H1 (cell line): ENCODE measurements at regions not wholly inside any gene's neighbourhood (a gene's known extent, or its start where the extent isn't known, plus 50 kb on each side); places are given as distances from the start of the nearest gene placed in this dataset.

Experiments
- ASH2L ChIP-seq: fragments of 200-600, 300-600 bp; sonication (generic); IDR thresholded peaks from one replicate; pipeline ENCODE4 v1.7.1; 2017; ENCODE audit warnings: low read length
- EGR1 ChIP-seq: IDR thresholded peaks from 2 replicates; pipeline ENCODE4 v1.6.1; 2011; ENCODE audit warnings: low read depth, low read length, borderline replicate concordance
- POLR2AphosphoS5 ChIP-seq: IDR thresholded peaks from 2 replicates; pipeline ENCODE4 v1.6.1; 2011; ENCODE audit warnings: low read depth, low read length
- SAP30 ChIP-seq: fragments of 300-600 bp; sonication (generic); IDR thresholded peaks from 2 replicates; pipeline ENCODE4 v1.7.1; 2012; ENCODE audit warnings: low read length, moderate library complexity, mild to moderate bottlenecking, inconsistent platforms; ENCODE audit not compliant: insufficient read depth, insufficient replicate concordance
- TF ChIP-seq, protein P1 (sequence below): fragments of 300-600 bp; sonication (generic); IDR thresholded peaks from 2 replicates; pipeline ENCODE4 v1.7.1; 2012; ENCODE audit warnings: low read length, moderate library complexity, mild to moderate bottlenecking, inconsistent platforms; ENCODE audit not compliant: insufficient replicate concordance

DNA sequence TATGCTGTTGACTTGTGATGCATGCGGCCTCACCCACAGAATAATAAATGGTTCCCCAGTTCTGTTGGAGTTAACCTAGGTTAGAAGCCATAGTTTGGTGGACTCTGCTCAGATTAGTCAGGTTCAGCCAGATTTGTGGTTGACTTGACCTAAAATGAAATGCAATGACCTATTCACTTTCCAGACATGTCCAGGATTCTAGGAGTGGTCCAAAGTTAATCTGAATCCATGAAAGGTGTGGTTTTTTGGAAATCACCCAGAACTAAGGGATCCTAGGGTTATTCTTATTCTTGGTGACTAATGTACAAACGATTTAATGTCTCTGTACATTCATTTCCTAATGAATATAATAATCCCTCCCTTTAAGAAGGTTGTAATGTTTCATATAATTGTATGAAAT lies 88.9 kb upstream of the RBBP8 start (continued):
- TF ChIP-seq, protein P1, sequence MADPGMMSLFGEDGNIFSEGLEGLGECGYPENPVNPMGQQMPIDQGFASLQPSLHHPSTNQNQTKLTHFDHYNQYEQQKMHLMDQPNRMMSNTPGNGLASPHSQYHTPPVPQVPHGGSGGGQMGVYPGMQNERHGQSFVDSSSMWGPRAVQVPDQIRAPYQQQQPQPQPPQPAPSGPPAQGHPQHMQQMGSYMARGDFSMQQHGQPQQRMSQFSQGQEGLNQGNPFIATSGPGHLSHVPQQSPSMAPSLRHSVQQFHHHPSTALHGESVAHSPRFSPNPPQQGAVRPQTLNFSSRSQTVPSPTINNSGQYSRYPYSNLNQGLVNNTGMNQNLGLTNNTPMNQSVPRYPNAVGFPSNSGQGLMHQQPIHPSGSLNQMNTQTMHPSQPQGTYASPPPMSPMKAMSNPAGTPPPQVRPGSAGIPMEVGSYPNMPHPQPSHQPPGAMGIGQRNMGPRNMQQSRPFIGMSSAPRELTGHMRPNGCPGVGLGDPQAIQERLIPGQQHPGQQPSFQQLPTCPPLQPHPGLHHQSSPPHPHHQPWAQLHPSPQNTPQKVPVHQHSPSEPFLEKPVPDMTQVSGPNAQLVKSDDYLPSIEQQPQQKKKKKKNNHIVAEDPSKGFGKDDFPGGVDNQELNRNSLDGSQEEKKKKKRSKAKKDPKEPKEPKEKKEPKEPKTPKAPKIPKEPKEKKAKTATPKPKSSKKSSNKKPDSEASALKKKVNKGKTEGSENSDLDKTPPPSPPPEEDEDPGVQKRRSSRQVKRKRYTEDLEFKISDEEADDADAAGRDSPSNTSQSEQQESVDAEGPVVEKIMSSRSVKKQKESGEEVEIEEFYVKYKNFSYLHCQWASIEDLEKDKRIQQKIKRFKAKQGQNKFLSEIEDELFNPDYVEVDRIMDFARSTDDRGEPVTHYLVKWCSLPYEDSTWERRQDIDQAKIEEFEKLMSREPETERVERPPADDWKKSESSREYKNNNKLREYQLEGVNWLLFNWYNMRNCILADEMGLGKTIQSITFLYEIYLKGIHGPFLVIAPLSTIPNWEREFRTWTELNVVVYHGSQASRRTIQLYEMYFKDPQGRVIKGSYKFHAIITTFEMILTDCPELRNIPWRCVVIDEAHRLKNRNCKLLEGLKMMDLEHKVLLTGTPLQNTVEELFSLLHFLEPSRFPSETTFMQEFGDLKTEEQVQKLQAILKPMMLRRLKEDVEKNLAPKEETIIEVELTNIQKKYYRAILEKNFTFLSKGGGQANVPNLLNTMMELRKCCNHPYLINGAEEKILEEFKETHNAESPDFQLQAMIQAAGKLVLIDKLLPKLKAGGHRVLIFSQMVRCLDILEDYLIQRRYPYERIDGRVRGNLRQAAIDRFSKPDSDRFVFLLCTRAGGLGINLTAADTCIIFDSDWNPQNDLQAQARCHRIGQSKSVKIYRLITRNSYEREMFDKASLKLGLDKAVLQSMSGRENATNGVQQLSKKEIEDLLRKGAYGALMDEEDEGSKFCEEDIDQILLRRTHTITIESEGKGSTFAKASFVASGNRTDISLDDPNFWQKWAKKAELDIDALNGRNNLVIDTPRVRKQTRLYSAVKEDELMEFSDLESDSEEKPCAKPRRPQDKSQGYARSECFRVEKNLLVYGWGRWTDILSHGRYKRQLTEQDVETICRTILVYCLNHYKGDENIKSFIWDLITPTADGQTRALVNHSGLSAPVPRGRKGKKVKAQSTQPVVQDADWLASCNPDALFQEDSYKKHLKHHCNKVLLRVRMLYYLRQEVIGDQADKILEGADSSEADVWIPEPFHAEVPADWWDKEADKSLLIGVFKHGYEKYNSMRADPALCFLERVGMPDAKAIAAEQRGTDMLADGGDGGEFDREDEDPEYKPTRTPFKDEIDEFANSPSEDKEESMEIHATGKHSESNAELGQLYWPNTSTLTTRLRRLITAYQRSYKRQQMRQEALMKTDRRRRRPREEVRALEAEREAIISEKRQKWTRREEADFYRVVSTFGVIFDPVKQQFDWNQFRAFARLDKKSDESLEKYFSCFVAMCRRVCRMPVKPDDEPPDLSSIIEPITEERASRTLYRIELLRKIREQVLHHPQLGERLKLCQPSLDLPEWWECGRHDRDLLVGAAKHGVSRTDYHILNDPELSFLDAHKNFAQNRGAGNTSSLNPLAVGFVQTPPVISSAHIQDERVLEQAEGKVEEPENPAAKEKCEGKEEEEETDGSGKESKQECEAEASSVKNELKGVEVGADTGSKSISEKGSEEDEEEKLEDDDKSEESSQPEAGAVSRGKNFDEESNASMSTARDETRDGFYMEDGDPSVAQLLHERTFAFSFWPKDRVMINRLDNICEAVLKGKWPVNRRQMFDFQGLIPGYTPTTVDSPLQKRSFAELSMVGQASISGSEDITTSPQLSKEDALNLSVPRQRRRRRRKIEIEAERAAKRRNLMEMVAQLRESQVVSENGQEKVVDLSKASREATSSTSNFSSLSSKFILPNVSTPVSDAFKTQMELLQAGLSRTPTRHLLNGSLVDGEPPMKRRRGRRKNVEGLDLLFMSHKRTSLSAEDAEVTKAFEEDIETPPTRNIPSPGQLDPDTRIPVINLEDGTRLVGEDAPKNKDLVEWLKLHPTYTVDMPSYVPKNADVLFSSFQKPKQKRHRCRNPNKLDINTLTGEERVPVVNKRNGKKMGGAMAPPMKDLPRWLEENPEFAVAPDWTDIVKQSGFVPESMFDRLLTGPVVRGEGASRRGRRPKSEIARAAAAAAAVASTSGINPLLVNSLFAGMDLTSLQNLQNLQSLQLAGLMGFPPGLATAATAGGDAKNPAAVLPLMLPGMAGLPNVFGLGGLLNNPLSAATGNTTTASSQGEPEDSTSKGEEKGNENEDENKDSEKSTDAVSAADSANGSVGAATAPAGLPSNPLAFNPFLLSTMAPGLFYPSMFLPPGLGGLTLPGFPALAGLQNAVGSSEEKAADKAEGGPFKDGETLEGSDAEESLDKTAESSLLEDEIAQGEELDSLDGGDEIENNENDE, result no peak
- TF ChIP-seq SAP30, result no peak
- TF ChIP-seq ASH2L, result no peak
- TF ChIP-seq EGR1, result no peak
- TF ChIP-seq POLR2AphosphoS5, result no peak
